Activated CD8-positive, alpha-beta T cell treated with anti-CD3 and anti-CD28 coated beads for 36 hours (primary cell): ENCODE measurements at regions not wholly inside any gene's neighbourhood (a gene's known extent, or its start where the extent isn't known, plus 50 kb on each side); places are given as distances from the start of the nearest gene placed in this dataset.

Experiments used
- ATAC-seq: fragments of 200-7000 bp; cut with Tn5 transposase; one replicate; pipeline ENCODE4 v1.10.0; 2021; ENCODE audit warnings: mild to moderate bottlenecking, moderate library complexity
- CTCF ChIA-PET: fragments of 350-600 bp; sonication (Branson Sonifier 250); formaldehyde crosslinking; loops from one replicate; lab custom pipeline; 2021; ENCODE audit warnings: antibody characterized with exemption; lab: Charles Lee
- POLR2A ChIA-PET: fragments of 350-600 bp; sonication (Branson Sonifier 250); formaldehyde crosslinking; loops from one replicate; lab custom pipeline; 2021; ENCODE audit warnings: antibody characterized with exemption; lab: Charles Lee
- DNase-seq: peaks from one replicate; pipeline ENCODE4 v3.0.0-alpha.2; 2020
- H3K27ac Mint-ChIP-seq: one replicate; pipeline ENCODE4 v1.8.0; 2021; ENCODE audit warnings: mild to moderate bottlenecking, mixed read lengths
- H3K27me3 Mint-ChIP-seq: one replicate; pipeline ENCODE4 v1.8.0; 2021; ENCODE audit warnings: mixed read lengths
- H3K36me3 Mint-ChIP-seq: one replicate; pipeline ENCODE4 v1.8.0; 2021; ENCODE audit warnings: low read depth, mixed read lengths
- H3K4me1 Mint-ChIP-seq: one replicate; pipeline ENCODE4 v1.8.0; 2021; ENCODE audit warnings: low read depth, mixed read lengths
- H3K4me3 Mint-ChIP-seq: one replicate; pipeline ENCODE4 v1.8.0; 2021; ENCODE audit warnings: mild to moderate bottlenecking, moderate library complexity, mixed read lengths
- H3K9me3 Mint-ChIP-seq: one replicate; pipeline ENCODE4 v1.8.0; 2021; ENCODE audit warnings: mixed read lengths
- CTCF ChIP-seq: fragments of 200-600 bp; IDR thresholded peaks from one replicate; pipeline ENCODE4 v1.8.0; 2022; ENCODE audit warnings: antibody characterized with exemption, mild to moderate bottlenecking
- intact Hi-C: fragments of 100-400 bp; cut with micrococcal nuclease; formaldehyde crosslinking; loops from one replicate; pipeline ENCODE4 v1.10.0; 2022

- intact Hi-C loops = no loop called here
- Mint-ChIP-seq H3K27ac (no peak overlapping the region), H3K9me3 (peaks cover 4% of the 10 kb centered on the region), H3K4me1 (no peaks in the 10 kb centered on the region), H3K4me3 (no peak overlapping the region), H3K27me3 (no peaks in the 10 kb centered on the region), H3K36me3 (no peaks in the 10 kb centered on the region)
- DNase-seq (no peak), ATAC-seq (no peak)
- CTCF ChIA-PET = no interaction called here
- POLR2A ChIA-PET = no interaction called here
- TF ChIP-seq CTCF = no peak
These were observed 479.8 kb upstream of the IMPG1 start for GRCh38 chr6:76552268-76552667.

GRCh38 chr6:76533661-76534060, 461.2 kb upstream of the IMPG1 start:
- POLR2A ChIA-PET = no interaction called here
- no peaks in the 10 kb centered on the region for H3K4me1 Mint-ChIP-seq

GRCh38 chr6:76532647-76533046, 460.2 kb upstream of the IMPG1 start:
- no peak overlapping the region for H3K27ac Mint-ChIP-seq
- no peak overlapping the region for H3K4me3 Mint-ChIP-seq
- intact Hi-C loops = no loop called here
- H3K4me1 Mint-ChIP-seq = no peaks in the 10 kb centered on the region
- no peaks in the 10 kb centered on the region for H3K27me3 Mint-ChIP-seq
- peaks cover 18% of the 10 kb centered on the region for H3K9me3 Mint-ChIP-seq
- DNase-seq = no peak
- no peak for ATAC-seq
- CTCF ChIA-PET = no interaction called here
- H3K36me3 Mint-ChIP-seq = no peaks in the 10 kb centered on the region
- POLR2A ChIA-PET = no interaction called here
- TF ChIP-seq CTCF = no peak

More at GRCh38 chr6:76533661-76534060, 461.2 kb upstream of the IMPG1 start:
- ATAC-seq (no peak), DNase-seq (no peak)
- Mint-ChIP-seq H3K4me3 (no peak overlapping the region), H3K9me3 (peaks cover 18% of the 10 kb centered on the region), H3K27ac (no peak overlapping the region), H3K36me3 (no peaks in the 10 kb centered on the region), H3K27me3 (no peaks in the 10 kb centered on the region)
- CTCF ChIA-PET = no interaction called here
- intact Hi-C loops = no loop called here
- no peak for TF ChIP-seq CTCF

- ChIA-PET CTCF (no interaction called here), POLR2A (no interaction called here)
- TF ChIP-seq CTCF = no peak
- Mint-ChIP-seq H3K4me3 (no peak overlapping the region), H3K36me3 (no peaks in the 10 kb centered on the region), H3K4me1 (no peaks in the 10 kb centered on the region), H3K27me3 (no peaks in the 10 kb centered on the region), H3K27ac (no peak overlapping the region), H3K9me3 (peaks cover 7% of the 10 kb centered on the region)
- intact Hi-C loops = no loop called here
- ATAC-seq (no peak), DNase-seq (no peak)
These were observed 446.0 kb upstream of the IMPG1 start for GRCh38 chr6:76518443-76518842.

GRCh38 chr6:76516924-76517323, 444.5 kb upstream of the IMPG1 start:
- no peaks in the 10 kb centered on the region for H3K27me3 Mint-ChIP-seq
- ChIA-PET POLR2A (no interaction called here), CTCF (no interaction called here)
- H3K27ac Mint-ChIP-seq = no peak overlapping the region
- no peak for TF ChIP-seq CTCF
- no peak for DNase-seq
- H3K4me1 Mint-ChIP-seq = no peaks in the 10 kb centered on the region
- intact Hi-C loops = no loop called here
- no peak overlapping the region for H3K4me3 Mint-ChIP-seq
- no peak for ATAC-seq
- H3K36me3 Mint-ChIP-seq = no peaks in the 10 kb centered on the region
- peaks cover 5% of the 10 kb centered on the region for H3K9me3 Mint-ChIP-seq
